ENCODE measurements at regions not wholly inside any gene's neighbourhood (a gene's known extent, or its start where the extent isn't known, plus 50 kb on each side); places are given as distances from the start of the nearest gene placed in this dataset.

GRCh38 chr13:106700007-106700406, 132.1 kb upstream of the ARGLU1 start:
- POLR2A ChIA-PET = no interaction called here
- no peak for DNase-seq
- CTCF ChIA-PET = no interaction called here

GRCh38 chr13:106699311-106699710, 131.4 kb upstream of the ARGLU1 start:
- ChIA-PET POLR2A (no interaction called here), CTCF (no interaction called here)
- intact Hi-C loops (cut with micrococcal nuclease; ENCODE audit: unreplicated experiment) = no loop called here
- no peak for DNase-seq
- Histone ChIP-seq H3K27me3 (replicated peaks; ENCODE audit: control insufficient read depth, insufficient read depth, low read length) (no peaks in the 10 kb centered on the region), H3K4me1 (peaks cover 21% of the 10 kb centered on the region; the same call in 1 of the 2 replicates), H3K36me3 (ENCODE audit: control insufficient read depth, insufficient read depth, low read length) (0 out of 2 replicates have a peak, but pooled peaks cover 1% of the 10 kb centered on the region), H3K4me3 (ENCODE audit: low read depth, low read length) (no peak overlapping the region), H3K9me3 (no peaks in the 10 kb centered on the region)
- Mint-ChIP-seq H3K4me1 (ENCODE audit: low read depth, unreplicated experiment) (peaks cover 8% of the 10 kb centered on the region), H3K27ac (ENCODE audit: unreplicated experiment) (no peak overlapping the region), H3K36me3 (ENCODE audit: insufficient read depth, unreplicated experiment) (no peaks in the 10 kb centered on the region), H3K27me3 (ENCODE audit: insufficient read depth, unreplicated experiment) (no peaks in the 10 kb centered on the region), H3K9me3 (ENCODE audit: unreplicated experiment) (no peaks in the 10 kb centered on the region), H3K4me3 (ENCODE audit: unreplicated experiment) (no peak overlapping the region)
- TF ChIP-seq, protein P1, sequence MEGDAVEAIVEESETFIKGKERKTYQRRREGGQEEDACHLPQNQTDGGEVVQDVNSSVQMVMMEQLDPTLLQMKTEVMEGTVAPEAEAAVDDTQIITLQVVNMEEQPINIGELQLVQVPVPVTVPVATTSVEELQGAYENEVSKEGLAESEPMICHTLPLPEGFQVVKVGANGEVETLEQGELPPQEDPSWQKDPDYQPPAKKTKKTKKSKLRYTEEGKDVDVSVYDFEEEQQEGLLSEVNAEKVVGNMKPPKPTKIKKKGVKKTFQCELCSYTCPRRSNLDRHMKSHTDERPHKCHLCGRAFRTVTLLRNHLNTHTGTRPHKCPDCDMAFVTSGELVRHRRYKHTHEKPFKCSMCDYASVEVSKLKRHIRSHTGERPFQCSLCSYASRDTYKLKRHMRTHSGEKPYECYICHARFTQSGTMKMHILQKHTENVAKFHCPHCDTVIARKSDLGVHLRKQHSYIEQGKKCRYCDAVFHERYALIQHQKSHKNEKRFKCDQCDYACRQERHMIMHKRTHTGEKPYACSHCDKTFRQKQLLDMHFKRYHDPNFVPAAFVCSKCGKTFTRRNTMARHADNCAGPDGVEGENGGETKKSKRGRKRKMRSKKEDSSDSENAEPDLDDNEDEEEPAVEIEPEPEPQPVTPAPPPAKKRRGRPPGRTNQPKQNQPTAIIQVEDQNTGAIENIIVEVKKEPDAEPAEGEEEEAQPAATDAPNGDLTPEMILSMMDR (IDR thresholded peaks at IDR 0.05; ENCODE audit: insufficient read depth in 1 of 2, low read depth in 1 of 2, low read length in 1 of 2, severe bottlenecking in 1 of 2, unreplicated experiment in 1 of 2) = no peak
- BruUV-seq (replicated peaks) = no TSS peak

More at GRCh38 chr13:106700007-106700406, 132.1 kb upstream of the ARGLU1 start:
- BruUV-seq (replicated peaks) = no TSS peak
- no peak overlapping the region for H3K27ac Mint-ChIP-seq (ENCODE audit: unreplicated experiment)
- intact Hi-C loops (cut with micrococcal nuclease; ENCODE audit: unreplicated experiment) = no loop called here
- H3K27me3 Mint-ChIP-seq (ENCODE audit: insufficient read depth, unreplicated experiment) = no peaks in the 10 kb centered on the region
- peaks cover 15% of the 10 kb centered on the region for H3K4me1 Mint-ChIP-seq (ENCODE audit: low read depth, unreplicated experiment)
- 0 out of 2 replicates have a peak, but pooled peaks cover 1% of the 10 kb centered on the region for H3K36me3 ChIP-seq (ENCODE audit: control insufficient read depth, insufficient read depth, low read length)
- no peaks in the 10 kb centered on the region for H3K9me3 Mint-ChIP-seq (ENCODE audit: unreplicated experiment)
- no peaks in the 10 kb centered on the region for H3K36me3 Mint-ChIP-seq (ENCODE audit: insufficient read depth, unreplicated experiment)
- H3K4me1 ChIP-seq = peaks cover 21% of the 10 kb centered on the region; the same call in 1 of the 2 replicates
- TF ChIP-seq, protein P1 (IDR thresholded peaks at IDR 0.05; ENCODE audit: insufficient read depth in 1 of 2, low read depth in 1 of 2, low read length in 1 of 2, severe bottlenecking in 1 of 2, unreplicated experiment in 1 of 2) = no peak
- H3K27me3 ChIP-seq (replicated peaks; ENCODE audit: control insufficient read depth, insufficient read depth, low read length) = no peaks in the 10 kb centered on the region
- H3K9me3 ChIP-seq = no peaks in the 10 kb centered on the region
- no peak overlapping the region for H3K4me3 Mint-ChIP-seq (ENCODE audit: unreplicated experiment)
- no peak overlapping the region for H3K4me3 ChIP-seq (ENCODE audit: low read depth, low read length)

- Mint-ChIP-seq H3K27me3 (ENCODE audit: insufficient read depth, unreplicated experiment) (no peaks in the 10 kb centered on the region), H3K9me3 (ENCODE audit: unreplicated experiment) (no peaks in the 10 kb centered on the region), H3K4me3 (ENCODE audit: unreplicated experiment) (no peak overlapping the region), H3K27ac (ENCODE audit: unreplicated experiment) (no peak overlapping the region), H3K4me1 (ENCODE audit: low read depth, unreplicated experiment) (peaks cover 8% of the 10 kb centered on the region), H3K36me3 (ENCODE audit: insufficient read depth, unreplicated experiment) (no peaks in the 10 kb centered on the region)
- ChIA-PET CTCF (no interaction called here), POLR2A (no interaction called here)
- peaks cover 19% of the 10 kb centered on the region for H3K4me1 ChIP-seq
- BruUV-seq (replicated peaks) = no TSS peak
- no peak for DNase-seq
- TF ChIP-seq, protein P1 (IDR thresholded peaks at IDR 0.05; ENCODE audit: insufficient read depth in 1 of 2, low read depth in 1 of 2, low read length in 1 of 2, severe bottlenecking in 1 of 2, unreplicated experiment in 1 of 2) = no peak
- no peaks in the 10 kb centered on the region for H3K27me3 ChIP-seq (replicated peaks; ENCODE audit: control insufficient read depth, insufficient read depth, low read length)
- intact Hi-C loops (cut with micrococcal nuclease; ENCODE audit: unreplicated experiment) = no loop called here
- no peaks in the 10 kb centered on the region for H3K9me3 ChIP-seq
- no peak overlapping the region for H3K4me3 ChIP-seq (ENCODE audit: low read depth, low read length)
- H3K36me3 ChIP-seq (ENCODE audit: control insufficient read depth, insufficient read depth, low read length) = 0 out of 2 replicates have a peak, but pooled peaks cover 1% of the 10 kb centered on the region
Observed at GRCh38 chr13:106696719-106697118, 128.8 kb upstream of the ARGLU1 start.
